ENCODE measurements at regions not wholly inside any gene's neighbourhood (a gene's known extent, or its start where the extent isn't known, plus 50 kb on each side); places are given as distances from the start of the nearest gene placed in this dataset.
"Not testable (repeated sequence)": the region's sequence is repeated elsewhere in the genome, so short reads cannot be mapped to it uniquely, and the experiment has no call there.

DNA sequence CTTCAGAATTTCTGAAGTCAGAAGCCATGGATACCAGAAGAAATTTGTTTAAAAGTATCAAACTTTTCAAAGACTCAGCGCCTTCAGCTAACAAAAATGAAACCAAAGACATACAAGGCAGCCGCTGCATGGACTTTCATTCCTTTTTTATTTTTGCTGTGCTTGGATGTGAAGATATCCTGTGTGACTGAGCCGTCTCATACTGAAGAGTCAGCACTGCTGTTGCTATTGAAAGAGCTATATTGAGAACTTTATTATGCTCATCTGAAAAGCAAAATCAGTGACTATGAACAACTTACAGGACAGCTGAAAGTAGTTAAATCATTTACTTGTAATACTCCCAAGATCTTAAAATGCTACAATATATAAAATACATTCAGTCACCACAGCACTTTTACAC lies 809.2 kb downstream of the NXPH1 start:
- Mint-ChIP-seq H3K9me3 (peaks cover 9% of the 10 kb centered on the region), H3K36me3 (ENCODE audit: low read depth) (no peaks in the 10 kb centered on the region), H3K27me3 (no peaks in the 10 kb centered on the region), H3K4me3 (no peak overlapping the region), H3K4me1 (ENCODE audit: low read depth) (no peaks in the 10 kb centered on the region), H3K27ac (no peak overlapping the region)
- DNase-seq, result no peak

GRCh38 chr7:9250876-9251275 lies 817.5 kb downstream of the NXPH1 start:
- no peak for DNase-seq
- peaks cover 22% of the 10 kb centered on the region for H3K9me3 Mint-ChIP-seq
- no peaks in the 10 kb centered on the region for H3K4me1 Mint-ChIP-seq (ENCODE audit: low read depth)
- H3K36me3 Mint-ChIP-seq (ENCODE audit: low read depth), result no peaks in the 10 kb centered on the region
- H3K27me3 Mint-ChIP-seq, result no peaks in the 10 kb centered on the region
- H3K27ac Mint-ChIP-seq, result no peak overlapping the region
- no peak overlapping the region for H3K4me3 Mint-ChIP-seq

GRCh38 chr7:9264395-9264794 lies 831.0 kb downstream of the NXPH1 start:
- Mint-ChIP-seq H3K9me3 (peaks cover 19% of the 10 kb centered on the region), H3K27me3 (no peaks in the 10 kb centered on the region), H3K27ac (no peak overlapping the region), H3K36me3 (ENCODE audit: low read depth) (no peaks in the 10 kb centered on the region), H3K4me1 (ENCODE audit: low read depth) (no peaks in the 10 kb centered on the region), H3K4me3 (no peak overlapping the region)
- no peak for DNase-seq

- no peaks in the 10 kb centered on the region for H3K36me3 Mint-ChIP-seq (ENCODE audit: low read depth)
- no peaks in the 10 kb centered on the region for H3K4me1 Mint-ChIP-seq (ENCODE audit: low read depth)
- no peak overlapping the region for H3K4me3 Mint-ChIP-seq
- no peaks in the 10 kb centered on the region for H3K27me3 Mint-ChIP-seq
- H3K9me3 Mint-ChIP-seq, result peaks cover 5% of the 10 kb centered on the region
- DNase-seq, result no peak
- no peak overlapping the region for H3K27ac Mint-ChIP-seq
Observed at GRCh38 chr7:9280088-9280487, 846.7 kb downstream of the NXPH1 start.

DNA sequence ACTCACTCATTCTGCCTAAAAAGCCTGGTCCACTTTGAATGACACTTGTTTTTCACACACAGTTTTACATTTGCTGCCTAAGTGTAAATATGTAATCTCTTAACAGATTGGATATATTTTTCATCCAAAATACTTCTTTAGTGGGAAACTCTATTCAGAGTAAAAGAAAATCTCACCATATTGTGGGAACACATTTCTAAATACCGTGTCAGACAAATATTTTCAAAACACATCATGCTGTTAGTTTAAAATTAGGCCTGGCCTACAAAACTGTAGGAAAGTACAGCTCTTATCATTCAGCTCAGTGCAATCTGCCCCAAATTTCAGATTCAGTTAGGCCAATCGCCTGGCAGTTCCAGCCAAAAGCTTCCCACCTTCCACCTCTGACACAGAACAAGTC lies 849.8 kb downstream of the NXPH1 start:
- no peak overlapping the region for H3K4me3 Mint-ChIP-seq
- H3K27me3 Mint-ChIP-seq, result no peaks in the 10 kb centered on the region
- no peaks in the 10 kb centered on the region for H3K4me1 Mint-ChIP-seq (ENCODE audit: low read depth)
- H3K9me3 Mint-ChIP-seq, result peaks cover 13% of the 10 kb centered on the region
- no peak for DNase-seq
- H3K27ac Mint-ChIP-seq, result no peak overlapping the region
- no peaks in the 10 kb centered on the region for H3K36me3 Mint-ChIP-seq (ENCODE audit: low read depth)

DNA sequence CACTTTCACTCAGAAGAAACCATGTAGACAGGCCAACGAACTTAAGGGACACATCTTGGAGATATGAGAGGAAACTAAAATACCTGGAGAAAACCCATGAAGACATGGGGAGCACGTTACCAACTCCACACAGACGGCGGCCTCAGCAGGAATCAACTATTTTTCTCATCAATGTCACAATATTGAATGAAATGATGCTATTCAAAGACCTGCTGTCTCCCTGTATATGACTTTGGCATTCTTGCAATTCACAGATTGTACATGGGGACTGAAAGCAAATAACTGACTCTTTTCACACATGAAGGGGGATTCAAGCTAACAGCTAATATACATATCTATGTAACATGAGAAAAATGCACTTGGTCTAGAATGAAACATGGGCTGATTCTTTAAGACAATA lies 869.0 kb downstream of the NXPH1 start:
- H3K4me3 Mint-ChIP-seq, result no peak overlapping the region
- no peaks in the 10 kb centered on the region for H3K36me3 Mint-ChIP-seq (ENCODE audit: low read depth)
- no peak for DNase-seq
- H3K9me3 Mint-ChIP-seq, result peaks cover 2% of the 10 kb centered on the region
- no peak overlapping the region for H3K27ac Mint-ChIP-seq
- no peaks in the 10 kb centered on the region for H3K4me1 Mint-ChIP-seq (ENCODE audit: low read depth)
- H3K27me3 Mint-ChIP-seq, result no peaks in the 10 kb centered on the region

- no peaks in the 10 kb centered on the region for H3K36me3 Mint-ChIP-seq (ENCODE audit: low read depth)
- peaks cover 4% of the 10 kb centered on the region for H3K9me3 Mint-ChIP-seq
- H3K27ac Mint-ChIP-seq, result no peak overlapping the region
- DNase-seq, result no peak
- no peaks in the 10 kb centered on the region for H3K27me3 Mint-ChIP-seq
- H3K4me1 Mint-ChIP-seq (ENCODE audit: low read depth), result no peaks in the 10 kb centered on the region
- H3K4me3 Mint-ChIP-seq, result no peak overlapping the region
Observed at GRCh38 chr7:9307131-9307530, 873.7 kb downstream of the NXPH1 start.

GRCh38 chr7:9324513-9324912 lies 891.1 kb downstream of the NXPH1 start:
- H3K4me3 Mint-ChIP-seq, result no peak overlapping the region
- H3K4me1 Mint-ChIP-seq (ENCODE audit: low read depth), result no peaks in the 10 kb centered on the region
- no peaks in the 10 kb centered on the region for H3K27me3 Mint-ChIP-seq
- DNase-seq, result no peak
- H3K36me3 Mint-ChIP-seq (ENCODE audit: low read depth), result no peaks in the 10 kb centered on the region
- H3K27ac Mint-ChIP-seq, result no peak overlapping the region
- peaks cover 15% of the 10 kb centered on the region for H3K9me3 Mint-ChIP-seq

GRCh38 chr7:9328296-9328695 lies 894.9 kb downstream of the NXPH1 start:
- H3K27me3 Mint-ChIP-seq, result no peaks in the 10 kb centered on the region

GRCh38 chr7:9349625-9350024 lies 916.2 kb downstream of the NXPH1 start:
- H3K9me3 Mint-ChIP-seq, result peaks cover 12% of the 10 kb centered on the region
- H3K27me3 Mint-ChIP-seq, result no peaks in the 10 kb centered on the region
- H3K4me1 Mint-ChIP-seq (ENCODE audit: low read depth), result no peaks in the 10 kb centered on the region
- no peak overlapping the region for H3K4me3 Mint-ChIP-seq
- no peaks in the 10 kb centered on the region for H3K36me3 Mint-ChIP-seq (ENCODE audit: low read depth)
- DNase-seq, result no peak
- no peak overlapping the region for H3K27ac Mint-ChIP-seq

More at GRCh38 chr7:9328296-9328695, 894.9 kb downstream of the NXPH1 start:
- no peaks in the 10 kb centered on the region for H3K4me1 Mint-ChIP-seq (ENCODE audit: low read depth)
- no peaks in the 10 kb centered on the region for H3K36me3 Mint-ChIP-seq (ENCODE audit: low read depth)
- H3K9me3 Mint-ChIP-seq, result peaks cover 8% of the 10 kb centered on the region
- no peak overlapping the region for H3K4me3 Mint-ChIP-seq
- DNase-seq, result no peak
- H3K27ac Mint-ChIP-seq, result no peak overlapping the region

DNA sequence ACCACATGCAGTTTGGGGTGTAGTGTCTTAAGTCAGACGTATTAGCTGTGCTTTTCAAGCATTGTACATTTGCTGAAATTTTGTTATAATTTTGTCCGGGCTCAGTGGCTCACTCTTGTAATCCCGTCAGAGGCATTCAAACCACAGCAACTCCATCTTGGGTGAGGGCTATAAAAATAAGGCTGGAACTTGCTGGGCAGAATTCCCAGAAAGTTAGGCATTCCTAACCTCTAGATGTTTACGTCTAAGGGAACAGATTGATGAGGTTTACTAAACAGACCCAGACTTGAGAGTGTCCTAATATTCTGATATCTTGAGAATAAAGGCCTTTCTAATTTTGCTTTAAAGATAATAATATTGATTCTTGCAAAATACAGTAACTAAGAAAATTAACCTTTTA lies 957.8 kb downstream of the NXPH1 start:
- Mint-ChIP-seq H3K4me1 (ENCODE audit: low read depth) (no peaks in the 10 kb centered on the region), H3K4me3 (no peak overlapping the region), H3K36me3 (ENCODE audit: low read depth) (no peaks in the 10 kb centered on the region), H3K27me3 (no peaks in the 10 kb centered on the region), H3K9me3 (peaks cover 12% of the 10 kb centered on the region), H3K27ac (no peak overlapping the region)
- no peak for DNase-seq

DNA sequence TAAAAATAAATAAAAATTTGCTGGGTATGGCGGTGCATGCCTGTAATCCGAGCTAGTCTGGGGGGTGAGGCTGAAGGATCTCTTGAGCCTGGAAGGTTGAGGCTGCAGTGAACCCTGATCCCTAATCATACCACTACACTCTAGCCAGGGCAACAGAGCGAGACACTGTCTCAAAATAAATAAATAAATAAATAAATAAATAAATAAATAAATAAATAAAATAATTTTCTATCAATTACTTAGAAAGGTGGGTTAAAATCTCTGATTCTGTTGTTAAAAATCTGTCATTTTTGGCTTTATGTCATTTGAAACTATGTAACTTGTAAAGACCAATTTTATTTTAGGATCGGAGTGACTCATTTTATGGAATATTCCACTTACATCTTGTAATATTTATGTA lies 958.6 kb downstream of the NXPH1 start:
- Mint-ChIP-seq H3K9me3 (peaks cover 12% of the 10 kb centered on the region), H3K27me3 (no peaks in the 10 kb centered on the region), H3K4me1 (ENCODE audit: low read depth) (no peaks in the 10 kb centered on the region), H3K4me3 (no peak overlapping the region), H3K36me3 (ENCODE audit: low read depth) (no peaks in the 10 kb centered on the region), H3K27ac (no peak overlapping the region)
- no peak for DNase-seq

DNA sequence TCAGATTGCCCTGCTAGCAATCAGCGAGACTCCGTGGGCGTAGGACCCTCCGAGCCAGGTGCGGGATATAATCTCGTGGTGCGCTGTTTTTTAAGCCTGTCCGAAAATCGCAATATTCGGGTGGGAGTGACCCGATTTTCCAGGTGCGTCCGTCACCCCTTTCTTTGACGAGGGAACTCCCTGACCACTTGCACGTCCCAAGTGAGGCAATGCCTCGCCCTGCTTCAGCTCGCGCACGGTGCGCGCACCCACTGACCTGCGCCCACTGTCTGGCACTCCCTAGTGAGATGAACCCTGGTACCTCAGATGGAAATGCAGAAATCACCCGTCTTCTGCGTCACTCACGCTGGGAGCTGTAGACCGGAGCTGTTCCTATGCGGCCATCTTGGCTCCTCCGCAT lies 971.0 kb downstream of the NXPH1 start:
- not testable (repeated sequence) for H3K4me3 Mint-ChIP-seq; H3K4me1 Mint-ChIP-seq (ENCODE audit: low read depth); DNase-seq; H3K36me3 Mint-ChIP-seq (ENCODE audit: low read depth); H3K27ac Mint-ChIP-seq; H3K9me3 Mint-ChIP-seq; H3K27me3 Mint-ChIP-seq

GRCh38 chr7:9407816-9408215 lies 974.4 kb downstream of the NXPH1 start:
- no peaks in the 10 kb centered on the region for H3K4me1 Mint-ChIP-seq (ENCODE audit: low read depth)
- no peak for DNase-seq
- H3K27ac Mint-ChIP-seq, result no peak overlapping the region
- H3K27me3 Mint-ChIP-seq, result no peaks in the 10 kb centered on the region
- H3K36me3 Mint-ChIP-seq (ENCODE audit: low read depth), result no peaks in the 10 kb centered on the region
- H3K9me3 Mint-ChIP-seq, result no peaks in the 10 kb centered on the region
- no peak overlapping the region for H3K4me3 Mint-ChIP-seq

- no peaks in the 10 kb centered on the region for H3K27me3 Mint-ChIP-seq
- H3K4me3 Mint-ChIP-seq, result no peak overlapping the region
- no peaks in the 10 kb centered on the region for H3K4me1 Mint-ChIP-seq (ENCODE audit: low read depth)
- peaks cover 16% of the 10 kb centered on the region for H3K9me3 Mint-ChIP-seq
- no peak overlapping the region for H3K27ac Mint-ChIP-seq
- no peaks in the 10 kb centered on the region for H3K36me3 Mint-ChIP-seq (ENCODE audit: low read depth)
- no peak for DNase-seq
Observed at GRCh38 chr7:9453521-9453920, 1020.1 kb downstream of the NXPH1 start.

- no peak for DNase-seq
- no peaks in the 10 kb centered on the region for H3K27me3 Mint-ChIP-seq
- no peak overlapping the region for H3K4me3 Mint-ChIP-seq
- H3K4me1 Mint-ChIP-seq (ENCODE audit: low read depth), result no peaks in the 10 kb centered on the region
- peaks cover 17% of the 10 kb centered on the region for H3K9me3 Mint-ChIP-seq
- H3K36me3 Mint-ChIP-seq (ENCODE audit: low read depth), result no peaks in the 10 kb centered on the region
- H3K27ac Mint-ChIP-seq, result no peak overlapping the region
Observed at GRCh38 chr7:9488555-9488954, 1055.1 kb downstream of the NXPH1 start.

All from activated T-cell treated with anti-CD3 and anti-CD28 coated beads, Interleukin-2, amount 50 U/mL, for 24 hours (primary cell).